ENCODE measurements at regions not wholly inside any gene's neighbourhood (a gene's known extent, or its start where the extent isn't known, plus 50 kb on each side); places are given as distances from the start of the nearest gene placed in this dataset.

DNA sequence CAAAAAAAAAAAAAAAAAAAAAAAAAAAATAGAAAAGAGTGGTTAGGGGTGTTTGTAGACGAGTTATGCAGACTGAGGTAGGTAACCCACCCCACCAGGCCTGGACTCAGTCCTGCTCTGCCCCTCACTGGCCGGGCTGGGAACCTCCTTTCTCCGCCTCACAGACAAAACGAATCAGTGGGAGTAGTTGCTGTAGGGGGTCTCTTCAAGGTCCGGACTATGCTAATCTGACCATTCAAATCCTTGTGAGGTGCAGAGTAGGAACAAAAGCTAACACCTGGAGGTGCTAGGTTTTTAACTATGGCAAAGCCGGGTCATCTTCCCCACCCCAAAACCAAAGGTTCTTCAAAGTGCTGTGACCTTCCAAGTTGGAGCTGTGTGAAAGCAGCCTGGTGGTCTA, 223.7 kb downstream of the SLC4A3 start:
- CTCF ChIA-PET: no interaction called here
- no peak overlapping the region for H3K27ac Mint-ChIP-seq
- intact Hi-C loops (cut with micrococcal nuclease): no loop called here

DNA sequence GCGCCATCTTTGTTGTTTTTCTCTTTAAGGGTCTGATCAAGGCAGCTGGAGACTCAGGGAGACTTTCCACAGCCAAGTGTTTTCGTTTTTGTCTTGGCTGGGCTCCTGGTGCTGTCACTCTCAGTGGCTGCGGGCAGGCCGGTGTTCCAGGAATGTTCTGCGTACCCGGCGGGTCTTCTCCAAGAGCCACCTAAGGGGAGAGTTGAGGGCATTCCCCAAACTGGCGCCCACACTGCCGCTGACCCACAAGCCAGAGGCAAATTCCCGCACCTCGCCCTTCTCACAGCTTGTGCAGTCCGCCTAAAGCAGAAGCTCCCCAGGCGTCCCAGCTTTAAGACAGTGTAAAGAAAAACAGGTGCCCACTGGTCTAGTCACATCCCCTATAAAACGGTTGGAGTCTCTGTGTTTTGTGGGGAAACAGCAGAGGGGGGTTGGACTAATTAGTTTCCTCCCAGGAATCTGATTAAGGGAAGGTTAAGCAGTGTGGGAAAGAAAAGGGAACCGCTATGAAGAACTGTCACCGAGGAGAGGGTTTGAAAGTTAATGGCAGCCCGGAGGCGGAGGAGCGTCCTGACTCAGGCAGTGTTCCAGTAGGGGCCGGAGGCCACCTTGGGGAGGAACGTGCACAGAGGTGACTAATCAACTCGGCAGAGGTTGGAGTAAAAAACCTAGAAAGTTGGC, 224.5 kb downstream of the SLC4A3 start:
- DNase-seq: no peak
- no peak overlapping the region for H3K4me3 ChIP-seq (ENCODE audit: low read length)
- no peak for ATAC-seq
- Mint-ChIP-seq H3K4me1 (no peaks in the 10 kb centered on the region), H3K27me3 (peaks cover 2 to 44% (median 42%) of the 10 kb centered on the region in 5 donors), H3K36me3 (no peaks in the 10 kb centered on the region), H3K27ac (no peak overlapping the region), H3K9me3 (peaks cover 0 to 16% (median 0%) of the 10 kb centered on the region in 11 donors), H3K4me3 (no peak overlapping the region)
- H3K27me3 ChIP-seq (ENCODE audit: control insufficient read depth in 2 of 2, insufficient read depth in 2 of 2, low read length in 2 of 2): no peaks in the 10 kb centered on the region
- POLR2A ChIA-PET: no interaction called here
- CTCF ChIA-PET: no interaction called here
- H3K36me3 ChIP-seq (ENCODE audit: control insufficient read depth in 2 of 3, insufficient read depth in 3 of 3, low read length in 3 of 3): no peaks in the 10 kb centered on the region
- intact Hi-C loops (cut with micrococcal nuclease): no loop called here
- no peak overlapping the region for H3K27ac ChIP-seq (ENCODE audit: low read depth, low read length)
- no peaks in the 10 kb centered on the region for H3K9me3 ChIP-seq (ENCODE audit: control insufficient read depth in 2 of 3, low read length in 3 of 3)
- no peaks in the 10 kb centered on the region for H3K4me1 ChIP-seq (ENCODE audit: control insufficient read depth in 2 of 2, insufficient read depth in 2 of 2, low read length in 2 of 2)

More for the DNA sequence above, 223.7 kb downstream of the SLC4A3 start:
- H3K9me3 Mint-ChIP-seq: peaks cover 0 to 16% (median 0%) of the 10 kb centered on the region in 11 donors
- H3K4me1 ChIP-seq (ENCODE audit: control insufficient read depth in 2 of 2, insufficient read depth in 2 of 2, low read length in 2 of 2): no peaks in the 10 kb centered on the region
- H3K4me1 Mint-ChIP-seq: no peaks in the 10 kb centered on the region
- H3K4me3 ChIP-seq (ENCODE audit: low read length): no peak overlapping the region
- DNase-seq (no peak), ATAC-seq (no peak)
- H3K9me3 ChIP-seq (ENCODE audit: control insufficient read depth in 2 of 3, low read length in 3 of 3): no peaks in the 10 kb centered on the region
- no peaks in the 10 kb centered on the region for H3K36me3 ChIP-seq (ENCODE audit: control insufficient read depth in 2 of 3, insufficient read depth in 3 of 3, low read length in 3 of 3)
- no peaks in the 10 kb centered on the region for H3K36me3 Mint-ChIP-seq
- no peak overlapping the region for H3K27ac ChIP-seq (ENCODE audit: low read depth, low read length)
- POLR2A ChIA-PET: no interaction called here
- H3K4me3 Mint-ChIP-seq: no peak overlapping the region
- peaks cover 2 to 44% (median 36%) of the 10 kb centered on the region in 5 donors for H3K27me3 Mint-ChIP-seq
- H3K27me3 ChIP-seq (ENCODE audit: control insufficient read depth in 2 of 2, insufficient read depth in 2 of 2, low read length in 2 of 2): no peaks in the 10 kb centered on the region

DNA sequence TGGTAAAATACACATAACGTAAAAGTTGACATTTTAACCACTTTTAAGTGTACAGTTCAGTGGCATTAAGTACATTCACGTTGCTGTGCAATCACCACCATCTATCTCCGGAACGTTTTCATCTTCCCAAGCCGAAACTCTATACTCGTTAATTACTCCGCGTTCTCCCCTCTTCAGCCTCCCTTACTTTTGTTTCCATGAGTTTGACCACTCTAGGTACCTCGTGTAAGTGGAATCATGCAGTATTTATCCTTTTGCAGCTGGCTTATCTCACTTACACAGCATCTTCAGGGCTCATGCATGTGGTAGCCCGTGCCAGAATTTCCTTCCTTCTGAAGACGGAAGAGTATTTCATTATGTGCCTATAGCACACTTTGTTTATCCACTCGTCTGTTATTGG, 225.2 kb downstream of the SLC4A3 start:
- no peak overlapping the region for H3K27ac Mint-ChIP-seq
- H3K4me3 ChIP-seq (ENCODE audit: low read length): no peak overlapping the region
- CTCF ChIA-PET: no interaction called here

DNA sequence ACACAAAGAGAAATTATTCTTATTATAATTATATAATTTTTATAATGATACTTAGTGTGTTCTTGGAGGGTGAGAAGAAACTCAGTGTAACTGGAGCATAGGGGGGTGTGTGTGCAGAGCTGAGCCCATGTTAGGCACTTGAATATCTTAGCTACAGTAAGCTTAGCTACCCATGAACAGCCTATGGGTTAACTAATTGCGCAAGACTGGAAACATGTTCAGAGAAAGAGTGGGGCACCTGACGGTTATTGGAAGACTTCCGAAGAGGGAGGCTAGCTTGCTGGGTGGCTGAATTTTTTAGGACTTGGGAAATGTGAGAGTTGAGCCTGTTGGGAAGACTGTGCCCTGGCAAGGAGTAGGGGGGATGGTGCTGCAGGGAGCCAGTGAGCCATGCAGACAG, 229.2 kb downstream of the SLC4A3 start:
- H3K4me1 Mint-ChIP-seq: no peaks in the 10 kb centered on the region
- CTCF ChIA-PET: no interaction called here
- peaks cover 2 to 41% (median 21%) of the 10 kb centered on the region in 5 donors for H3K27me3 Mint-ChIP-seq
- intact Hi-C loops (cut with micrococcal nuclease): no loop called here
- no peak for ATAC-seq
- Histone ChIP-seq H3K36me3 (ENCODE audit: control insufficient read depth in 2 of 3, insufficient read depth in 3 of 3, low read length in 3 of 3) (no peaks in the 10 kb centered on the region), H3K27me3 (ENCODE audit: control insufficient read depth in 2 of 2, insufficient read depth in 2 of 2, low read length in 2 of 2) (no peaks in the 10 kb centered on the region), H3K4me3 (ENCODE audit: low read length) (no peak overlapping the region), H3K9me3 (ENCODE audit: control insufficient read depth in 2 of 3, low read length in 3 of 3) (no peaks in the 10 kb centered on the region), H3K27ac (ENCODE audit: low read depth, low read length) (no peak overlapping the region), H3K4me1 (ENCODE audit: control insufficient read depth in 2 of 2, insufficient read depth in 2 of 2, low read length in 2 of 2) (no peaks in the 10 kb centered on the region)
- DNase-seq: no peak
- POLR2A ChIA-PET: no interaction called here
- H3K36me3 Mint-ChIP-seq: no peaks in the 10 kb centered on the region
- H3K27ac Mint-ChIP-seq: no peak overlapping the region
- peaks cover 0 to 8% (median 0%) of the 10 kb centered on the region in 11 donors for H3K9me3 Mint-ChIP-seq
- no peak overlapping the region for H3K4me3 Mint-ChIP-seq

More for the DNA sequence above, 225.2 kb downstream of the SLC4A3 start:
- Histone ChIP-seq H3K9me3 (ENCODE audit: control insufficient read depth in 2 of 3, low read length in 3 of 3) (no peaks in the 10 kb centered on the region), H3K27ac (ENCODE audit: low read depth, low read length) (no peak overlapping the region), H3K4me1 (ENCODE audit: control insufficient read depth in 2 of 2, insufficient read depth in 2 of 2, low read length in 2 of 2) (no peaks in the 10 kb centered on the region), H3K36me3 (ENCODE audit: control insufficient read depth in 2 of 3, insufficient read depth in 3 of 3, low read length in 3 of 3) (no peaks in the 10 kb centered on the region), H3K27me3 (ENCODE audit: control insufficient read depth in 2 of 2, insufficient read depth in 2 of 2, low read length in 2 of 2) (no peaks in the 10 kb centered on the region)
- peaks cover 0 to 16% (median 0%) of the 10 kb centered on the region in 11 donors for H3K9me3 Mint-ChIP-seq
- ATAC-seq (no peak), DNase-seq (no peak)
- H3K36me3 Mint-ChIP-seq: no peaks in the 10 kb centered on the region
- H3K27me3 Mint-ChIP-seq: peaks cover 2 to 43% (median 39%) of the 10 kb centered on the region in 5 donors
- intact Hi-C loops (cut with micrococcal nuclease): no loop called here
- POLR2A ChIA-PET: no interaction called here
- H3K4me3 Mint-ChIP-seq: no peak overlapping the region
- H3K4me1 Mint-ChIP-seq: no peaks in the 10 kb centered on the region

DNA sequence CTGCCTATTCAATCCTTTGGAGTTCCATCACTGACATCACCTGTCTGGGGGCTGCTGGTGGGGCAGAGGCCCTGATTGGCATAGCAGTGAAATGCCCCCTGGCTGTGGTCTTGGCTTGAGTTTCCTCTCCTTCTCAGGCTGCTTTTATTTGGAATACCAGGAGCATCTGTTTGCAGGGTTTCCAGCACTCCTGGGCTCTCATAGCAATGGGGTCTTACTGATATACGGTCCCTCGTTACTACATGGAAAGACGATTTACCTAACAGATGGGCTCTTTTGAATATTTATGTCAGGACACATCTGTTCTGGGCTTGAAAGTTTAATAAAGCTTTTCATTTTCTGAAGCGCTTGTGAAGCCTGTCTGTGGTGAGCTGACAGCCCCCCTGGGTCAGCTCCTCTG, 230.3 kb downstream of the SLC4A3 start:
- ChIA-PET CTCF (no interaction called here), POLR2A (no interaction called here)
- no peak overlapping the region for H3K4me3 ChIP-seq (ENCODE audit: low read length)
- H3K4me3 Mint-ChIP-seq: no peak overlapping the region
- no peaks in the 10 kb centered on the region for H3K36me3 Mint-ChIP-seq
- DNase-seq: no peak
- H3K36me3 ChIP-seq (ENCODE audit: control insufficient read depth in 2 of 3, insufficient read depth in 3 of 3, low read length in 3 of 3): no peaks in the 10 kb centered on the region
- intact Hi-C loops (cut with micrococcal nuclease): no loop called here
- no peak overlapping the region for H3K27ac ChIP-seq (ENCODE audit: low read depth, low read length)
- H3K4me1 ChIP-seq (ENCODE audit: control insufficient read depth in 2 of 2, insufficient read depth in 2 of 2, low read length in 2 of 2): no peaks in the 10 kb centered on the region
- no peaks in the 10 kb centered on the region for H3K27me3 ChIP-seq (ENCODE audit: control insufficient read depth in 2 of 2, insufficient read depth in 2 of 2, low read length in 2 of 2)
- peaks cover 0 to 2% (median 0%) of the 10 kb centered on the region in 11 donors for H3K9me3 Mint-ChIP-seq
- H3K4me1 Mint-ChIP-seq: no peaks in the 10 kb centered on the region
- peaks cover 0 to 45% (median 21%) of the 10 kb centered on the region in 5 donors for H3K27me3 Mint-ChIP-seq
- no peak for ATAC-seq
- H3K9me3 ChIP-seq (ENCODE audit: control insufficient read depth in 2 of 3, low read length in 3 of 3): no peaks in the 10 kb centered on the region
- no peak overlapping the region for H3K27ac Mint-ChIP-seq

DNA sequence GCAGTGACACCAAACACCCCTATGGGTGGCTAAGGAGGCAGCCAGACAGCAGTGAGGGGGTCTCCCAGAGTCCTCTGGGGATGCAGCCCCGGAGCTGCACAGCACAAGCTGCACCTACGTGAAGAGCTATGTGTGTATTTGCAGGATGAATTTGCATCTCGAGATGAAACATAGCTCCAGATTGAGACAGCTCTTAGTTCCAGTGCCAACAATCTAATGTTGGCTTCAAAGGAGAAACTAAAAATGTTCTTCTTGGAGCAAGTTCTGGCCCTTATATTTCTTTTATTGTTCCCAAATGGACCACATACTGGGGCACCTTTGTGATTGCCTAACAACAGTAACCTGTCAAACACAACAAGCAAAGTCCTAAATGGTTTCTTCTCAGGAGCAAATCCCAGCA, 233.9 kb downstream of the SLC4A3 start:
- intact Hi-C loops (cut with micrococcal nuclease): no loop called here
- DNase-seq: no peak
- H3K36me3 Mint-ChIP-seq: peaks cover 0 to 8% (median 0%) of the 10 kb centered on the region in 5 donors
- ChIA-PET CTCF (no interaction called here), POLR2A (no interaction called here)
- Histone ChIP-seq H3K27me3 (ENCODE audit: control insufficient read depth in 2 of 2, insufficient read depth in 2 of 2, low read length in 2 of 2) (no peaks in the 10 kb centered on the region), H3K4me1 (ENCODE audit: control insufficient read depth in 2 of 2, insufficient read depth in 2 of 2, low read length in 2 of 2) (no peaks in the 10 kb centered on the region), H3K4me3 (ENCODE audit: low read length) (no peak overlapping the region), H3K36me3 (ENCODE audit: control insufficient read depth in 2 of 3, insufficient read depth in 3 of 3, low read length in 3 of 3) (no peaks in the 10 kb centered on the region), H3K27ac (ENCODE audit: low read depth, low read length) (no peak overlapping the region), H3K9me3 (ENCODE audit: control insufficient read depth in 2 of 3, low read length in 3 of 3) (no peaks in the 10 kb centered on the region)
- no peak overlapping the region for H3K27ac Mint-ChIP-seq
- H3K9me3 Mint-ChIP-seq: peaks cover 0 to 6% (median 0%) of the 10 kb centered on the region in 11 donors
- H3K27me3 Mint-ChIP-seq: peaks cover 0 to 28% (median 5%) of the 10 kb centered on the region in 5 donors
- H3K4me3 Mint-ChIP-seq: no peak overlapping the region
- no peak for ATAC-seq
- H3K4me1 Mint-ChIP-seq: no peaks in the 10 kb centered on the region

DNA sequence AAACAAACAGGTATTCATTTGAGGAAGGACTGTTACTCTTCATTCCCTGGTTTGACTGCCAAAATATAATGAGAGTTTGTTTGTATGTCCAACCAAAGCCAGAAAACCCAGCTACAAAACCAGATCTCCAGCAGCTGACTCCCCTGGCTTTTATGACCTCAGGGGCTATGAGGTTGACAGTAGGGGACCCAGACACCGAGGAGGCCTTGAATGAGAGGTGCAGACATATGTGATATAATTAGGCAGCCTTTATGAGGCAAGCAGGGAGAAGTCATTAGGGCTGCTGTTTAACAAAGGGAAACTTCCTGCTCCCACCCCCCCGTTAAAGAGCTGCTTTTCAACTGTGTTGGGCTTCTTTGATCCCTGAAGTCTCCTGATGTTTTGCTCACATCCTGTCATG, 236.7 kb downstream of the SLC4A3 start:
- H3K36me3 Mint-ChIP-seq: peaks cover 0 to 8% (median 0%) of the 10 kb centered on the region in 5 donors
- H3K27me3 Mint-ChIP-seq: peaks cover 0 to 21% (median 5%) of the 10 kb centered on the region in 5 donors
- H3K36me3 ChIP-seq (ENCODE audit: control insufficient read depth in 2 of 3, insufficient read depth in 3 of 3, low read length in 3 of 3): no peaks in the 10 kb centered on the region
- ChIA-PET POLR2A (no interaction called here), CTCF (no interaction called here)
- H3K9me3 Mint-ChIP-seq: peaks cover 0 to 6% (median 0%) of the 10 kb centered on the region in 11 donors
- no peaks in the 10 kb centered on the region for H3K4me1 ChIP-seq (ENCODE audit: control insufficient read depth in 2 of 2, insufficient read depth in 2 of 2, low read length in 2 of 2)
- intact Hi-C loops (cut with micrococcal nuclease): no loop called here
- no peak for ATAC-seq
- DNase-seq: no peak
- H3K27ac ChIP-seq (ENCODE audit: low read depth, low read length): no peak overlapping the region
- no peak overlapping the region for H3K27ac Mint-ChIP-seq
- H3K4me3 ChIP-seq (ENCODE audit: low read length): no peak overlapping the region
- no peaks in the 10 kb centered on the region for H3K9me3 ChIP-seq (ENCODE audit: control insufficient read depth in 2 of 3, low read length in 3 of 3)
- H3K4me3 Mint-ChIP-seq: no peak overlapping the region
- no peaks in the 10 kb centered on the region for H3K4me1 Mint-ChIP-seq
- no peaks in the 10 kb centered on the region for H3K27me3 ChIP-seq (ENCODE audit: control insufficient read depth in 2 of 2, insufficient read depth in 2 of 2, low read length in 2 of 2)
